ENCODE measurements at regions not wholly inside any gene's neighbourhood (a gene's known extent, or its start where the extent isn't known, plus 50 kb on each side); places are given as distances from the start of the nearest gene placed in this dataset.

- no peak for TF ChIP-seq CTCF (conservative IDR thresholded peaks at IDR 0.05 in 1 of 2, IDR thresholded peaks at IDR 0.05 in 1 of 2; ENCODE audit: low read depth in 1 of 2, low read length in 2 of 2)
- no peak for TF ChIP-seq EZH2 (IDR thresholded peaks at IDR 0.05; ENCODE audit: low read length, missing control alignments)
Measured at GRCh38 chr12:85504624-85505023, 224.6 kb downstream of the ALX1 start.
